ENCODE measurements at regions not wholly inside any gene's neighbourhood (a gene's known extent, or its start where the extent isn't known, plus 50 kb on each side); places are given as distances from the start of the nearest gene placed in this dataset.
A peak's percentile ranks its signal among the peaks of the same experiment; 100 is the strongest.

- no peaks in the 10 kb centered on the region for H3K9me3 ChIP-seq
- no peak for DNase-seq (ENCODE audit: low spot score in 2 of 2)
- no peaks in the 10 kb centered on the region for H3K27me3 ChIP-seq
- TF ChIP-seq POLR2A (IDR thresholded peaks at IDR 0.05): no peak
- TF ChIP-seq, protein P1, sequence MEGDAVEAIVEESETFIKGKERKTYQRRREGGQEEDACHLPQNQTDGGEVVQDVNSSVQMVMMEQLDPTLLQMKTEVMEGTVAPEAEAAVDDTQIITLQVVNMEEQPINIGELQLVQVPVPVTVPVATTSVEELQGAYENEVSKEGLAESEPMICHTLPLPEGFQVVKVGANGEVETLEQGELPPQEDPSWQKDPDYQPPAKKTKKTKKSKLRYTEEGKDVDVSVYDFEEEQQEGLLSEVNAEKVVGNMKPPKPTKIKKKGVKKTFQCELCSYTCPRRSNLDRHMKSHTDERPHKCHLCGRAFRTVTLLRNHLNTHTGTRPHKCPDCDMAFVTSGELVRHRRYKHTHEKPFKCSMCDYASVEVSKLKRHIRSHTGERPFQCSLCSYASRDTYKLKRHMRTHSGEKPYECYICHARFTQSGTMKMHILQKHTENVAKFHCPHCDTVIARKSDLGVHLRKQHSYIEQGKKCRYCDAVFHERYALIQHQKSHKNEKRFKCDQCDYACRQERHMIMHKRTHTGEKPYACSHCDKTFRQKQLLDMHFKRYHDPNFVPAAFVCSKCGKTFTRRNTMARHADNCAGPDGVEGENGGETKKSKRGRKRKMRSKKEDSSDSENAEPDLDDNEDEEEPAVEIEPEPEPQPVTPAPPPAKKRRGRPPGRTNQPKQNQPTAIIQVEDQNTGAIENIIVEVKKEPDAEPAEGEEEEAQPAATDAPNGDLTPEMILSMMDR (IDR thresholded peaks at IDR 0.05): no peak
- H3K4me1 ChIP-seq: no peaks in the 10 kb centered on the region
- no peak overlapping the region for H3K4me3 ChIP-seq
- intact Hi-C loops (cut with DNase I; ENCODE audit: low total_unique reads): loop anchor here (10.0 kb wide), 1 partner anchor 289 kb away; no protein-coding TSS in a partner anchor
- no peak overlapping the region for H3K27ac ChIP-seq
- no peaks in the 10 kb centered on the region for H3K36me3 ChIP-seq
Observed at GRCh38 chr18:8984131-8984721, 118.3 kb upstream of the NDUFV2 start.

- no peaks in the 10 kb centered on the region for H3K36me3 ChIP-seq
- H3K27me3 ChIP-seq: no peaks in the 10 kb centered on the region
- no peak overlapping the region for H3K4me3 ChIP-seq
- no peak overlapping the region for H3K27ac ChIP-seq
- no peaks in the 10 kb centered on the region for H3K9me3 ChIP-seq
- intact Hi-C loops (cut with DNase I; ENCODE audit: low total_unique reads): loop anchor here (10.0 kb wide), 1 partner anchor 292 kb away; no protein-coding TSS in a partner anchor
- TF ChIP-seq, protein P1 (IDR thresholded peaks at IDR 0.05): no peak
- TF ChIP-seq POLR2AphosphoS5 (IDR thresholded peaks at IDR 0.05) (no peak), POLR2A (IDR thresholded peaks at IDR 0.05) (no peak)
- DNase-seq (ENCODE audit: low spot score in 2 of 2): no peak
- no peaks in the 10 kb centered on the region for H3K4me1 ChIP-seq
Observed at GRCh38 chr18:8987241-8987640, 115.3 kb upstream of the NDUFV2 start.

GRCh38 chr18:8988260-8988871, 114.1 kb upstream of the NDUFV2 start:
- no peak for DNase-seq (ENCODE audit: low spot score in 2 of 2)
- no peaks in the 10 kb centered on the region for H3K9me3 ChIP-seq
- no peaks in the 10 kb centered on the region for H3K4me1 ChIP-seq
- TF ChIP-seq POLR2AphosphoS5 (IDR thresholded peaks at IDR 0.05): no peak
- TF ChIP-seq, protein P1 (IDR thresholded peaks at IDR 0.05): peak in 2 of 3 donors; percentile 47 to 56
- no peak for TF ChIP-seq POLR2A (IDR thresholded peaks at IDR 0.05)
- no peaks in the 10 kb centered on the region for H3K36me3 ChIP-seq
- no peaks in the 10 kb centered on the region for H3K27me3 ChIP-seq
- no peak overlapping the region for H3K27ac ChIP-seq
- intact Hi-C loops (cut with DNase I; ENCODE audit: low total_unique reads): loop anchor here (10.0 kb wide), 1 partner anchor 294 kb away; no protein-coding TSS in a partner anchor
- no peak overlapping the region for H3K4me3 ChIP-seq

GRCh38 chr18:8989017-8989416, 113.5 kb upstream of the NDUFV2 start:
- Histone ChIP-seq H3K36me3 (no peaks in the 10 kb centered on the region), H3K9me3 (no peaks in the 10 kb centered on the region), H3K27ac (no peak overlapping the region), H3K27me3 (no peaks in the 10 kb centered on the region), H3K4me3 (no peak overlapping the region), H3K4me1 (no peaks in the 10 kb centered on the region)
- no peak for DNase-seq (ENCODE audit: low spot score in 2 of 2)
- intact Hi-C loops (cut with DNase I; ENCODE audit: low total_unique reads): loop anchor here (10.0 kb wide), 1 partner anchor 294 kb away; no protein-coding TSS in a partner anchor
- TF ChIP-seq POLR2A (IDR thresholded peaks at IDR 0.05) (no peak), POLR2AphosphoS5 (IDR thresholded peaks at IDR 0.05) (no peak)
- TF ChIP-seq, protein P1 (IDR thresholded peaks at IDR 0.05): no peak

- TF ChIP-seq, protein P1 (IDR thresholded peaks at IDR 0.05): no peak
- TF ChIP-seq POLR2A (IDR thresholded peaks at IDR 0.05) (no peak), POLR2AphosphoS5 (IDR thresholded peaks at IDR 0.05) (no peak)
- DNase-seq (ENCODE audit: low spot score in 2 of 2): no peak
- intact Hi-C loops (cut with DNase I; ENCODE audit: low total_unique reads): loop anchor here (10.0 kb wide), 1 partner anchor 295 kb away; no protein-coding TSS in a partner anchor
- no peak overlapping the region for H3K4me3 ChIP-seq
- no peaks in the 10 kb centered on the region for H3K9me3 ChIP-seq
- no peaks in the 10 kb centered on the region for H3K27me3 ChIP-seq
- H3K4me1 ChIP-seq: no peaks in the 10 kb centered on the region
- H3K36me3 ChIP-seq: no peaks in the 10 kb centered on the region
- peak overlapping the region in 1 of 2 donors; percentile 55 for H3K27ac ChIP-seq
Observed at GRCh38 chr18:8989855-8990254, 112.6 kb upstream of the NDUFV2 start.

Measured in breast epithelium (tissue), 4 donors.